PC-3 (cell line): ENCODE measurements at regions not wholly inside any gene's neighbourhood (a gene's known extent, or its start where the extent isn't known, plus 50 kb on each side); places are given as distances from the start of the nearest gene placed in this dataset.
A peak's percentile ranks its signal among the peaks of the same experiment; 100 is the strongest.

Experiments
- ATAC-seq: fragments of 200-7000 bp; cut with Tn5 transposase; 2 replicates; pipeline ENCODE4 v1.9.1; 2020; ENCODE audit warnings: mild to moderate bottlenecking, moderate library complexity
- BruUV-seq: library from RNA; stranded (reverse); fragments of 400-500 nt; replicated peaks from 2 replicates; lab custom pipeline; 2021; lab: Mats Ljungman, UMichigan
- CTCF ChIA-PET: fragments of 300-600 bp; sonication (Branson Sonifier 250); formaldehyde crosslinking; loops from one replicate; lab custom pipeline; 2022; ENCODE audit warnings: antibody characterized with exemption; lab: Charles Lee
- POLR2A ChIA-PET: fragments of 300-600 bp; sonication (Branson Sonifier 250); formaldehyde crosslinking; loops from one replicate; lab custom pipeline; 2022; ENCODE audit warnings: antibody characterized with exemption; ENCODE audit not compliant: unreplicated experiment; lab: Charles Lee
- DNase-seq: peaks from one replicate; pipeline ENCODE4 v3.0.0-alpha.2; 2015
- H2AFZ ChIP-seq: fragments of 300-600 bp; sonication (generic); 2 replicates; pipeline ENCODE4 v1.6.0; 2016; ENCODE audit warnings: antibody characterized with exemption, low read length
- H3F3A ChIP-seq: fragments of 300-600 bp; sonication (generic); one replicate; pipeline ENCODE4 v1.6.0; 2017; ENCODE audit warnings: antibody characterized with exemption, low read length, control low read depth, mild to moderate bottlenecking; ENCODE audit not compliant: unreplicated experiment
- H3K27ac ChIP-seq: fragments of 300-600 bp; sonication (generic); 2 replicates; pipeline ENCODE4 v1.5.1; 2016; ENCODE audit warnings: mild to moderate bottlenecking, low read length
- H3K27me3 ChIP-seq: fragments of 300-600 bp; sonication (generic); 2 replicates; pipeline ENCODE4 v1.6.1; 2016; ENCODE audit warnings: low read length, mixed read lengths
- H3K36me3 ChIP-seq: fragments of 300-600 bp; sonication (generic); 2 replicates; pipeline ENCODE4 v1.6.1; 2016; ENCODE audit warnings: low read depth, mixed run types, low read length, mixed read lengths
- H3K4me1 ChIP-seq: fragments of 300-600 bp; sonication (generic); 2 replicates; pipeline ENCODE4 v1.5.1; 2016; ENCODE audit warnings: low read length; ENCODE audit not compliant: insufficient read depth
- H3K4me2 ChIP-seq: fragments of 300-600 bp; sonication (generic); 2 replicates; pipeline ENCODE4 v1.6.0; 2016; ENCODE audit warnings: low read length
- H3K4me3 ChIP-seq: fragments of 300-600 bp; sonication (generic); 2 replicates; pipeline ENCODE4 v1.5.1; 2016; ENCODE audit warnings: mild to moderate bottlenecking, low read length, mixed read lengths
- H3K79me2 ChIP-seq: fragments of 300-600 bp; sonication (generic); 2 replicates; pipeline ENCODE4 v1.6.1; 2017; ENCODE audit warnings: low read length, mixed read lengths
- H3K9ac ChIP-seq: fragments of 300-600 bp; sonication (generic); 2 replicates; pipeline ENCODE4 v1.6.0; 2016; ENCODE audit warnings: mild to moderate bottlenecking, low read length
- H3K9me2 ChIP-seq: fragments of 300-600 bp; sonication (generic); replicated peaks from 2 replicates; pipeline ENCODE4 v1.6.1; 2016; ENCODE audit warnings: mixed run types, low read length, mixed read lengths
- H3K9me3 ChIP-seq: fragments of 300-600 bp; sonication (generic); 2 replicates; pipeline ENCODE4 v1.6.1; 2016; ENCODE audit warnings: low read length, mixed read lengths
- H4K20me1 ChIP-seq: fragments of 300-600 bp; sonication (generic); 2 replicates; pipeline ENCODE4 v1.6.1; 2016; ENCODE audit warnings: low read length, mixed read lengths
- CTCF ChIP-seq: fragments of 300-600 bp; sonication (generic); conservative IDR thresholded peaks from 2 replicates; pipeline ENCODE4 v1.5.1; 2017; ENCODE audit warnings: antibody characterized with exemption, low read depth, mild to moderate bottlenecking, low read length
- EZH2 ChIP-seq: fragments of 300-600 bp; sonication (generic); IDR thresholded peaks from one replicate; pipeline ENCODE4 v1.6.1; 2017; ENCODE audit warnings: antibody characterized with exemption, mild to moderate bottlenecking, low read length; ENCODE audit not compliant: unreplicated experiment
- EZH2phosphoT487 ChIP-seq: fragments of 300-600 bp; sonication (generic); IDR thresholded peaks from 2 replicates; pipeline ENCODE4 v1.6.1; 2018; ENCODE audit warnings: mild to moderate bottlenecking, antibody characterized with exemption, low read length, borderline replicate concordance
- intact Hi-C: fragments of 100-400 bp; cut with micrococcal nuclease; formaldehyde crosslinking; loops from 2 replicates; pipeline ENCODE4 v1.9.0; 2023

GRCh38 chr17:69967910-69968411 is 107.1 kb upstream of the KCNJ16 start:
- Histone ChIP-seq H3K4me3 (no peak overlapping the region), H4K20me1 (no peaks in the 10 kb centered on the region), H3K36me3 (no peaks in the 10 kb centered on the region), H3K4me1 (no peaks in the 10 kb centered on the region), H3K4me2 (no peak overlapping the region), H3K27me3 (no peaks in the 10 kb centered on the region), H3K9me3 (no peaks in the 10 kb centered on the region), H3K9ac (no peak overlapping the region), H3K79me2 (no peaks in the 10 kb centered on the region), H3F3A (no peaks in the 10 kb centered on the region), H3K27ac (no peak overlapping the region), H3K9me2 (no peaks in the 10 kb centered on the region), H2AFZ (no peak overlapping the region)
- intact Hi-C loops = loop anchor here (10.0 kb wide), 1 partner anchor 363 kb away; no protein-coding TSS in a partner anchor
- TF ChIP-seq EZH2phosphoT487 (no peak), CTCF (no peak), EZH2 (no peak)
- POLR2A ChIA-PET = no interaction called here
- CTCF ChIA-PET = no interaction called here
- DNase-seq (no peak), ATAC-seq (no peak)
- BruUV-seq = no TSS peak

DNA sequence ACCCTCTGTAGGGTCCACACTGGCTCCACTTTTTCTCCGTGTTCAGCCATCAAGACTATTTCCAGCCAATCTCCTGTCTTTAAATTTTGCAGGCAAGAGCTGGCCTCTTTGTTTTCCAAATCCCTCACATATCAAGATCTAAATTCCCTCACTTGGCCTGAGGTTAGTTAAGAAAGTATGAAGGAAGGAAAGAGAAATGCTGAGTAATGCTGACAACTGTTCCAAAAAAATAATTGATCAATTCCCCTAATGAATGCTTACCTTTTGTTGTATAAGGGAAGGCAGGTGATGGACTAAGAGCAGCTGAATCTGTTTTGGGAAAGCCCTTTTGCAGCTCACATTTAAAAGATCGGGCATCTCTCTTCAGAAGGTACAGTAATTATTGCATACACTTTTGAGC is 105.1 kb upstream of the KCNJ16 start:
- Histone ChIP-seq H3K4me1 (no peaks in the 10 kb centered on the region), H3K4me3 (no peak overlapping the region), H3K36me3 (no peaks in the 10 kb centered on the region), H3K9ac (no peak overlapping the region), H3K79me2 (no peaks in the 10 kb centered on the region), H3K27me3 (no peaks in the 10 kb centered on the region), H3K9me2 (no peaks in the 10 kb centered on the region), H3K27ac (no peak overlapping the region), H2AFZ (0 out of 2 replicates have a peak overlapping the region, but pooled peaks have one; percentile 5), H3K9me3 (0 out of 2 replicates have a peak, but pooled peaks cover 4% of the 10 kb centered on the region), H3F3A (no peaks in the 10 kb centered on the region), H3K4me2 (no peak overlapping the region), H4K20me1 (no peaks in the 10 kb centered on the region)
- no peak for DNase-seq
- no peak for ATAC-seq
- intact Hi-C loops = loop anchor here (10.0 kb wide), 1 partner anchor 365 kb away; no protein-coding TSS in a partner anchor
- no TSS peak for BruUV-seq
- ChIA-PET POLR2A (no interaction called here), CTCF (no interaction called here)
- TF ChIP-seq EZH2phosphoT487 = no peak
- TF ChIP-seq EZH2 = no peak
- no peak for TF ChIP-seq CTCF

DNA sequence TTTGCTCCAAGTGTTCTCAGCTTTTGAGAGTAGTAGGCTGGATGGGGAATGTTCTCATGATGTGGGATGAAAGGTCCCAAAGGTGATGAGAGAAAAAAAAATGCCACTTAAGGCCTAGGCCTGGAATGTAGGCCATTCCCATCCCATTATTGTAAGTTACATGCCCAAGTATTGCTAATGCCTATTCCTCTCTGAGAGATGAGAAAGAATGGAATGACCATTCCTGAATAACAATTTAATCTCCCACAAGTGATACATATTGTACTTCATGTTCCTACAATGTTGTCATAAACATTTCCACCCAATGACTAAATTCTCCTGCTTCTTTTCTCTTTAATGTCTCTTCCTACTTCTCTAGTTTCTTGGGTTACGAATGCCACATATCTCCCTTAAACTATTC is 102.8 kb upstream of the KCNJ16 start:
- intact Hi-C loops = no loop called here
- ATAC-seq = no peak

More for the DNA sequence above, 102.8 kb upstream of the KCNJ16 start:
- Histone ChIP-seq H3K27ac (no peak overlapping the region), H3K4me3 (no peak overlapping the region), H3K27me3 (no peaks in the 10 kb centered on the region), H3K9me3 (0 out of 2 replicates have a peak, but pooled peaks cover 4% of the 10 kb centered on the region), H3K36me3 (no peaks in the 10 kb centered on the region), H4K20me1 (no peaks in the 10 kb centered on the region), H3F3A (no peaks in the 10 kb centered on the region), H3K4me2 (no peak overlapping the region), H3K79me2 (no peaks in the 10 kb centered on the region), H3K4me1 (no peaks in the 10 kb centered on the region), H3K9me2 (no peaks in the 10 kb centered on the region), H3K9ac (no peak overlapping the region), H2AFZ (no peak overlapping the region)
- DNase-seq = no peak
- no TSS peak for BruUV-seq
- ChIA-PET CTCF (no interaction called here), POLR2A (no interaction called here)
- no peak for TF ChIP-seq EZH2
